Heart right ventricle (tissue), 16 donors: ENCODE measurements at regions not wholly inside any gene's neighbourhood (a gene's known extent, or its start where the extent isn't known, plus 50 kb on each side); places are given as distances from the start of the nearest gene placed in this dataset.

ENCODE experiments used
- ATAC-seq, 8 donors: fragments of 200-7000 bp; cut with Tn5 transposase; one replicate each; pipeline ENCODE4 v1.9.1; 2020; ENCODE audit warnings: mild to moderate bottlenecking in 8 of 8, moderate library complexity in 8 of 8, moderate number of reproducible peaks in 1 of 8
- DNase-seq, 2 donors: peaks; one replicate each; pipeline ENCODE4 v3.0.0-alpha.2; 2020
- H3K27ac ChIP-seq, 10 donors: fragments of 200-600 bp; sonication (generic) in 2 of 10; one replicate each; pipeline versions ENCODE4 v1.5.0 to v1.8.0; 2020 to 2022; ENCODE audit warnings: mild to moderate bottlenecking in 3 of 10
- H3K27me3 ChIP-seq, 7 donors: fragments of 200-600 bp; one replicate each; pipeline ENCODE4 v1.8.0; 2021 to 2022; ENCODE audit warnings: mild to moderate bottlenecking in 2 of 7
- H3K36me3 ChIP-seq, 9 donors: fragments of 200-600 bp; sonication (generic) in 1 of 9; one replicate each; pipeline versions ENCODE4 v1.5.0 to v1.8.0; 2020 to 2022; ENCODE audit warnings: mild to moderate bottlenecking in 2 of 9
- H3K4me1 ChIP-seq, 9 donors: fragments of 200-600 bp; sonication (generic) in 1 of 9; one replicate each; pipeline versions ENCODE4 v1.5.0 to v1.8.0; 2020 to 2022; ENCODE audit warnings: mild to moderate bottlenecking in 4 of 9
- H3K4me3 ChIP-seq, 10 donors: fragments of 200-600 bp; sonication (generic) in 2 of 10; one replicate each; pipeline versions ENCODE4 v1.5.0 to v1.8.0; 2020 to 2022; ENCODE audit warnings: mild to moderate bottlenecking in 7 of 10, moderate library complexity in 2 of 10
- H3K9me3 ChIP-seq, 11 donors: fragments of 200-600 bp in 10 of 11; sonication (generic) in 2 of 11; one replicate each; pipeline versions ENCODE4 v1.5.0 to v1.8.0; 2013 to 2022; ENCODE audit warnings: mild to moderate bottlenecking in 2 of 11, control low read depth in 1 of 11, moderate library complexity in 1 of 11
- CTCF ChIP-seq, 9 donors: fragments of 200-600 bp; sonication (generic) in 2 of 9; IDR thresholded peaks; one replicate each; pipeline versions ENCODE4 v1.5.0 to v1.8.0; 2021 to 2022; ENCODE audit warnings: antibody characterized with exemption in 9 of 9, mild to moderate bottlenecking in 5 of 9, moderate library complexity in 1 of 9
- WGBS, 2 donors: extraction: QIAGEN DNeasy Blood & Tissue Kit; methylation state at CpG; one replicate each; pipeline ENCODE4 v1.1.7; 2013; ENCODE audit warnings: inconsistent platforms in 1 of 2; 5-methylcytosine and 5-hydroxymethylcytosine counted together
- intact Hi-C, 10 donors: fragments of 100-400 bp; cut with DNase I; formaldehyde crosslinking; loops; one replicate each; pipeline versions ENCODE4 v1.11.1 to v1.14.2; 2022
- donor health status: Arrhythmogenic right ventricular cardiomyopathy.
- donor health status: ischemic (EF 13 %, LVEDD 7.1; RV severe dilation, severe dysfunction).
- donor health status: healthy with polysubstance abuse.
- donor health status: DM: no; HTN: yes; CAD: no.
- donor health status: DM: no; HTN: no; CAD: no.
- donor health status: ischemic (EF 25% LVEDD 6.9; RV normal size, moderate dysfunction).
- donor health status: ischemic (EF 25% LVEDD 5.7; RV mildly dilated, moderate dysfunction).
- donor health status: healthy.
- donor health status: DM: yes; HTN: yes; CAD: no.
- donor health status: Ischemic cardiomyopathy.
- donor health status: ischemic (EF 35%, LVEDD 5.7; RV mildly dilated, moderate dysfunction).
- donor health status: nonischemic (EF 11% LVEDD 7.7; RV severe dilation, severe dysfunction).
- donor health status: DM: yes; HTN: yes; CAD: no.
- donor health status: PGD.
- donor health status: ischemic (EF 29% LVEDD 5.4; RV normal size, mild dysfunction).
- donor health status: nonischemic (EF 23%, LVEDD 6.1; RV moderate dilation, normal function).

GRCh38 chr18:78031589-78031988 is 781.9 kb downstream of the GALR1 start:
- no peak for TF ChIP-seq CTCF (IDR thresholded peaks at IDR 0.05)
- ATAC-seq (no peak), DNase-seq (no peak)
- WGBS, 2 donors = 63 to 65% methylated on average over 6 of the region's 6 CpGs
- Histone ChIP-seq H3K4me1 (no peaks in the 10 kb centered on the region), H3K9me3 (no peaks in the 10 kb centered on the region), H3K36me3 (no peaks in the 10 kb centered on the region), H3K27ac (no peak overlapping the region), H3K4me3 (no peak overlapping the region), H3K27me3 (no peaks in the 10 kb centered on the region)
- intact Hi-C loops = no loop called here

GRCh38 chr18:78031991-78032390 is 782.3 kb downstream of the GALR1 start:
- 85 to 91% methylated on average over 8 of the region's 8 CpGs for WGBS, 2 donors
- no peak for ATAC-seq

GRCh38 chr18:78032574-78032973 is 782.9 kb downstream of the GALR1 start:
- no peak for DNase-seq
- no peak overlapping the region for H3K27ac ChIP-seq
- H3K4me1 ChIP-seq = no peaks in the 10 kb centered on the region
- no peaks in the 10 kb centered on the region for H3K9me3 ChIP-seq
- H3K36me3 ChIP-seq = no peaks in the 10 kb centered on the region
- TF ChIP-seq CTCF (IDR thresholded peaks at IDR 0.05) = no peak
- 77 to 79% methylated on average over 6 of the region's 6 CpGs for WGBS, 2 donors
- H3K4me3 ChIP-seq = no peak overlapping the region
- ATAC-seq = no peak
- intact Hi-C loops = no loop called here
- no peaks in the 10 kb centered on the region for H3K27me3 ChIP-seq

More at GRCh38 chr18:78031991-78032390, 782.3 kb downstream of the GALR1 start:
- DNase-seq = no peak
- no peak overlapping the region for H3K27ac ChIP-seq
- intact Hi-C loops = no loop called here
- no peaks in the 10 kb centered on the region for H3K36me3 ChIP-seq
- H3K27me3 ChIP-seq = no peaks in the 10 kb centered on the region
- no peaks in the 10 kb centered on the region for H3K9me3 ChIP-seq
- H3K4me3 ChIP-seq = no peak overlapping the region
- H3K4me1 ChIP-seq = no peaks in the 10 kb centered on the region
- no peak for TF ChIP-seq CTCF (IDR thresholded peaks at IDR 0.05)

GRCh38 chr18:78034755-78035154 is 785.1 kb downstream of the GALR1 start:
- Histone ChIP-seq H3K36me3 (no peaks in the 10 kb centered on the region), H3K27me3 (no peaks in the 10 kb centered on the region), H3K27ac (no peak overlapping the region), H3K4me3 (no peak overlapping the region), H3K9me3 (peaks cover 0 to 4% (median 0%) of the 10 kb centered on the region in 11 donors), H3K4me1 (no peaks in the 10 kb centered on the region)
- TF ChIP-seq CTCF (IDR thresholded peaks at IDR 0.05) = no peak
- DNase-seq = no peak
- intact Hi-C loops = no loop called here
- WGBS, 2 donors = 83 to 89% methylated on average over 6 of the region's 6 CpGs
- no peak for ATAC-seq
